ENCODE measurements at regions not wholly inside any gene's neighbourhood (a gene's known extent, or its start where the extent isn't known, plus 50 kb on each side); places are given as distances from the start of the nearest gene placed in this dataset.
"Not testable (repeated sequence)": the region's sequence is repeated elsewhere in the genome, so short reads cannot be mapped to it uniquely, and the experiment has no call there.

DNA sequence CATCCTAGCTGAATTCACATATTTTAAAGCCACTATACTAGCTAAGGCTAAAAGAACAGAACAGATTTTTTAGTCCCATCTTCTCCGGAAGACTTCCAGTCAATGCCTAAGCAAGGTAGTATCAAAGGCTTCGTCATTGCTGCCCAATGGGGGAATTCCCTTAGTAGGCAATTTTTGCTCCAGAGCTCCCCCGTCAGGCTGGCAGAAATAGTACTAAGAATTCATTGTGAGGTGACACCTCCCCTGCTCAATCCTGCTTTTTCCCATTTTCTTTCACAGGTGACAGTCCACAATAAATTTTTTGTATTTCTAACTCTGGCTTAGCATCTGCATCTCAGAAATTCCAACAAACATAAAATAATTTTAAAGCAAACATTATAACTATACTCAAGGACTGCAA, 52.8 kb upstream of the SRSF6 start:
- DNase-seq (ENCODE audit: low read depth in 2 of 2) = no peak

DNA sequence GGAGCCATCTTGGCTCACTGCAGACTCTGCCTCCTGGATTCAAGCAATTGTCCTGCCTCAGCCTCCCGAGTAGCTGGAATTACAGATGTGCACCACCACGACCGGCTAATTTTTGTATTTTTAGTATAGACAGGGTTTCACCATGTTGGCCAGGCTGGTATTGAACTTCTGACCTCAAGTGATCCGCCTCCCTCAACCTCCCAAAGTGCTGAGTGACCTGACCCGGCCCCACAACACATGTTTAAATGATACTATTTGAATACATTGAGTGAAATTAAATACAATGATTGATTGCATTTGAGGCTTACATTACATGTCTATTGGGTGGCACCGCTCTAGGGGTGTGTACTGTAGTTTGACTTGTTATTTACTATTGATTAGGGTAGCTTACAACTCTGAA, 56.8 kb upstream of the SRSF6 start:
- DNase-seq (ENCODE audit: low read depth in 2 of 2) = not testable (repeated sequence)

DNA sequence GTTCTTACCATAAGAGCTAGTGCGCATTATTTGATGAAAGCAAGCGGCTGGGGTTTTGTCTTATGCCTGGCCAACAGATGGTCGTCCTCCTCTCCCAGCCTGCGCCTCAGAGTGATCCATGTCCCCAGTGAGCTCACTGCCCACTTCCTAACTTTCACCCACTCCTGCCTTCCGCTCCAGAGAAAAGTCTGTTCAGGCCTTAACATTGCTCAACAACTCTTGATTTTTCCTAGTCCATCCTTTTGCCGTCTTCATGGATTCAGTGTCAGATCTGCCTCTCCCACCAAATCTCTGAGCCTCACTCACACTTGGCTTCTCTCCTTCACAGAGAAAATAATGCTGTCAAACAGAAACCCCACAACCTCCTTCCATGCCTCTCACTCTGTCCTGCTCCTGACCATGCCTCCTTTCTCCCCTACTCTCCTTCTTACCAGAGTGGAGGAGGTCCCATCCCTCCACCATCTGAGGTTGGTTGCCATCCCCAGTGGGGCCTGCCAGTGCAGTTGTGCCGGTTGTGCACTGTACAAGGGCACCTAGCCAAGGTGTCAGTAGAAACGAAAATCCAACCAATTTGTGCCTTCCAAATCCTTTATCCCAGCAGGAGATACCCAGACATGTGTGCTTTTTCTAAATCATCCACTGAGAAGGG, 58.9 kb upstream of the SRSF6 start:
- no peak for DNase-seq (ENCODE audit: low read depth in 2 of 2)

DNA sequence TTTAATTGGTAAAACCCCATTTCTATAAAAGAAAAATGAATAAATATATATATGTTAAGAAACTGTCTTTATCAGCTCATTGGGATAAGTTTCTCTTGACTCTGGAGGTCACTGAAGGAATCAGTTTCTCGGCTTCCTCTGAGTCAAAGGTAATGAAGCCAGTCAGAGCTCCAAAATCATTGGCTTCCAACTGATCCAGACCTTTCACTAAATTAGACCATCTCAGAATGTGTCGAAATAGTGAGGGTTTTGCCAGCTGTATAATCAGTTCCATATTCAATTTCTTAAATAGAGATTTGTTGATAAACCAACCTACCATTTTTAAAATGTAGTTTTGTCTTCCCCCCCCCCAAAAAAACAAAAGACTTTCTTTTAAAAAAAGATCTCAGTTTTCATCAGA, 60.5 kb upstream of the SRSF6 start:
- DNase-seq (ENCODE audit: low read depth in 2 of 2) = no peak

DNA sequence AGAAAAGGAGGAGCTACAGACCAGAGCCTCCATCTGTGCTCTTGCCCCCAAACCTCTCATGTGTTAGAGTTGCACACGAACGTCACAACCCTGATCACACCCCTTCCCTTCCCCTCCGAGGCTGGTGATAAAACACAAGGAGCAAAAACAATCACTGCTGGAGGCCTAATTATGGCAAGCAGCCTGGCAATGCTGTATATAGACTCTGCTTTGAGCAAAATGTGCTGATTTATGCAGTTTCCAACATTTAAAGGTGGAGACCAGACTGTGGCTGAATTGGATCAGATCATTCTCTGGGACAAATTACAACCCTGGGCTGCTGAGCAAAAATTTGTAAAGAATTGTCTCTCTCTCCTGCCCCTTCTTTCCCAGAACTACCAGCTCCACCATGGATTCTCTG, 64.6 kb upstream of the SRSF6 start:
- no peak for DNase-seq (ENCODE audit: low read depth in 2 of 2)

DNA sequence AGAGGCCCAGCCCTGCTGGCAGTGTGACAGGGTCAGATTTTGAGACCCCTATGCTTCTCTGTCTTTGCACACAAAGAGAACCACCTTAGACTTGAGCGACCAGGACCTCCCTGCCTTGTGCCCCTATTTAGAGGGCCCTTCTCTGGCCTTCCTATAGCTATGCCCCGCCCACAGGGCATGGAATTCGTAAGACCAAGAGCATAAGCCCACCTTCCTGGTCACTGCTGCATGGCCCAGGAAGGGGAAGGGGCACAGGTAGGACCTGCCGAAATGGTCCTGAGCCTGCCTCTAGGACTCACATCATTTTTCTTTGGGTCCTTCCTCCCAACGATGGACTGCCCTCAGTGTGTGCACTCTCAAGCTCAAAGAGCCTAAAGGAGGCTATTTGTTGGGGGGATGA, 65.1 kb upstream of the SRSF6 start:
- DNase-seq (ENCODE audit: low read depth in 2 of 2) = no peak

DNA sequence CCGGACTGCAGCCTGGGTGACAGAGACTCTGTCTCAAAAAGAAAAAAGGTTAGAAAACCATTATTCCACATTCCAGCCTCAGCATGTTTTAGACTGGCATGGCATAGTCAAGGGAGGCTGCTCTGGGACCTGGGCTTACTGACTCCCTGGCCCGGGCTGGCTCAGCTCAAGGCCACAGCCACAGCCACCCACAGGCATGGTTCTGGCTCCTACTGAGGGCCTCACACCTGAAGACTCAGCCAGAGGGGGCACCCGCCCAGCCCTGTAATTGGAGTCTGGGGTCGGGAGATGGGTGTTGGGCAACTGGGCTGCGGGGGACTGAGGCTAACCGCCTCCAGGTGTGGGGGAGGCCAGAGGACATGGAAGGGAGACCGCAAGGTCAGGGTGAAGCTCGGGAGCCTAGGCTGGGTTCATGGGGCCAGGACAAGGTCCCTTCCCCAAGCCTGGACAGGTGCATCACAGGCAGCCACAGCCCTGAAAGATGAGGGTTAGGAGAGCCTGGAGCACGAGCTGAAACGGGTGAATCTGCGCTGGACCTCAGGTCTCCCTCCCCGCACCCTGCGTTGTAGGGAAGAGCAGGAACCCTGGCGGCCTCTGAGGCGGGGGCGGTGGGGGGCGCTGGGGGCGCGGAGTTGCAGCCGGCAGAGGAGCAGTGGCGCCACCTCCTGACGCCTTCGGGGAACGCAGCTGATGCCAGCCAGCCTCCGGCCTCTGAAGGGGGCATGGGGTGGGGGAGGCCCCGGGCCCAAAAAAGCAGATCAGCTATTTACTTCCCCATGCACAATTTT, 67.7 kb upstream of the SRSF6 start:
- DNase-seq (ENCODE audit: low read depth in 2 of 2) = no peak

DNA sequence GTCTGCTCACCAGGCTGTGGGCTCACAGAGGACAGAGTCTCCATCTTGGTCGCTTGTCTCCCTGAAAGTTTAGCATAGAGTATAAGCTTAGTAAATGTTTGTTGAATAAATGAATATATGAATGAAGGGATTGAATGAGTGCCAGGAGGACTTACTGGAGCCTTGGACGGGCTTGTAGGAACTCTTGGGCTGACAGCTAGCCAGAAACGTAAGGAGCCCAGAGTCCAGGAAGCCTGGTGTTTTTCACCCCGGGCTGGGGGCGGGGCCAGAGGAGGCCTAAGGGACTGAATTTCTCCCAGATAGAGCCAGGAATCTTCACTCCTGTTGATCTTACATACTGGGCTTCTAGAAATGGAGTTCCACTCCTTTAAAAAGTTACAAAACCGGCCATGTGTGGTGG, 68.5 kb upstream of the SRSF6 start:
- DNase-seq (ENCODE audit: low read depth in 2 of 2) = no peak

DNA sequence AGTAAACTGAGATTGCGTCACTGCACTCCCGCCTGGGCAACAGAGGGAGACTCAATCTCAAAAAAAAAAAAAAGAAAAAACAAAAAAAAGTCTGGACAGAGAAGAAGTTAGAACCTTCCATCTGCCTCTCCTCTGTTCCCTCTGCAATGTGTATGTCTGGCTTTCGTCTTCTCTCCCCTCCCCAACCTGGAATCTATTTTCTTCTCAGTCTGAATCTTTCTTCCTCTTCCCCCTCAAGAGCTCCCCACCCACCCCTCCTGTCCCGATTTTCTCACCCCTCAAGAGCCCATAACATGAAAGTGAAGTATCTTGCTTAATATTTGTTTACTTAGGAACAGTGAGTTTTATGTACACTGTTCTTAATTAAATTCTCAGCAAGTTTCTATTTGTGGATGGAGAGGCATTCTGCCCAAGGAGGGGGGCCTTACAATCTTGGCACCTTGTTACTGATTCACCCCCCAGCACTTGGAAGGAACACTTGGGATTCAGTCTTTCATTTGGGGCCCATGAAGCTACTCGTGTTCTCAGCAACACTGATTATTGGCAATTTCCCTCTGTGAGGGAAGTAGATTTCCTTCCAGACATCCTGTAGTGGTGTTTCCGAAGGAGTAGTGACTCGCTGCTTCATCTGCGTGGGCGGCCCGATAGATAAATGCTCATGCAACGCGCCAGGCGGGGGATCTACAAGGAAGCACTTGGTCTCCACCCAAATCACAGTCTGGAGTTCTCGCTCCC, 69.3 kb upstream of the SRSF6 start:
- DNase-seq (ENCODE audit: low read depth in 2 of 2) = no peak

DNA sequence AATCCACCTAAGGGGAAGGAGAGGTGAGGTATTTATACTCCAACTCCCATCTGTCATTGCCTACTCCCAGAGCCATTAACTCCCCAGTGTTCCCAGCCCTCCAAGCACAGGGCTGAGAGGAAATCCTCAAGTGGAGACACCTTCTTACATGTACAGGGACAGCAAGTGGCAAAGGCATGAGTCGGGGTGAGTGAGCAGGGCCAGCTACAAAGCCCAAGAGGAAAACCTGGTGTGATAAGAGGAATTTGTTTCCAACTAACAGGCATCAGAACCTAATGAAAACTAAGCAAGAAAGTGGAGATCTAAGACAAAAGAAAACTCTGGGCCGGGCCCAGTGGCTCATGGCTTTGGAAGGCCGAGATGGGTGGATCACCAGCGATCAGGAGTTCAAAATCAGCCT, 70.0 kb upstream of the SRSF6 start:
- DNase-seq (ENCODE audit: low read depth in 2 of 2) = no peak

DNA sequence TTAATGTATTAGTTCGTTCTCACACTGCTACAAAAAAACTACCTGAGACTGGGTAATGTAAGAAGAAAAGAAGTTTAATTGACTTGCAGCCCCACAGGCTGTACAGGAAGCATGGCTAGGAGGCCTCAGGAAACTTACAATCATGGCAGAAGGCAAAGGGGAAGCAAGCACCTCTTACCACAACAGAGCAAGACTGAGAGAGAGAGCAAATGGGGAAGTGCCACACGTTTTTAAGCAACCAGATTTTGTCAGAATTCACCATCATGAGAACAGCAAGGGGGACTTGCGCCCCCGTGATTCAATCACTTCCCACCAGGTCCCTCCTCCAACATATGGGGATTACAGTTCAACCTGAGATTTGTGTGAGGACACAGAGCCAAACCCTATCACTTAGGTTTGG, 70.8 kb upstream of the SRSF6 start:
- DNase-seq (ENCODE audit: low read depth in 2 of 2) = no peak

DNA sequence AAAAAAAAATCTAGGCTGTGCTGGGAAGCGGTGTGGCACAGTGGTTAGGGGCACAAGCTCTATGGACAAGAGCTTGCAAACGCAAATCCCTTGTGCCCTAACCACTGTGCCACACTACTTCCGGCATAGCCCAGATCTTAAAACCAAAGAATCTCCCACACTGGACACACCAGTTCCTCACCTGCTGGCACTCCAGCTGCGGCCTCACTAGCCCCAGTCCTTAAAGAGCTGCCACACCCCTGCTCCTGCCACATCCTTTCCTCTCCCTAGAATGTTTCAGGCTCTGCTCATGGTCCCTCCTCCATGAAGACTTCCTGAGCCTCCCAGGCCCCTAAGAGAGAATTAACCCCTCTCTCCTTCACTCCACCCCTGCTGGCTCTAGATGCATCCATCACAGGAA, 71.8 kb upstream of the SRSF6 start:
- no peak for DNase-seq (ENCODE audit: low read depth in 2 of 2)

DNA sequence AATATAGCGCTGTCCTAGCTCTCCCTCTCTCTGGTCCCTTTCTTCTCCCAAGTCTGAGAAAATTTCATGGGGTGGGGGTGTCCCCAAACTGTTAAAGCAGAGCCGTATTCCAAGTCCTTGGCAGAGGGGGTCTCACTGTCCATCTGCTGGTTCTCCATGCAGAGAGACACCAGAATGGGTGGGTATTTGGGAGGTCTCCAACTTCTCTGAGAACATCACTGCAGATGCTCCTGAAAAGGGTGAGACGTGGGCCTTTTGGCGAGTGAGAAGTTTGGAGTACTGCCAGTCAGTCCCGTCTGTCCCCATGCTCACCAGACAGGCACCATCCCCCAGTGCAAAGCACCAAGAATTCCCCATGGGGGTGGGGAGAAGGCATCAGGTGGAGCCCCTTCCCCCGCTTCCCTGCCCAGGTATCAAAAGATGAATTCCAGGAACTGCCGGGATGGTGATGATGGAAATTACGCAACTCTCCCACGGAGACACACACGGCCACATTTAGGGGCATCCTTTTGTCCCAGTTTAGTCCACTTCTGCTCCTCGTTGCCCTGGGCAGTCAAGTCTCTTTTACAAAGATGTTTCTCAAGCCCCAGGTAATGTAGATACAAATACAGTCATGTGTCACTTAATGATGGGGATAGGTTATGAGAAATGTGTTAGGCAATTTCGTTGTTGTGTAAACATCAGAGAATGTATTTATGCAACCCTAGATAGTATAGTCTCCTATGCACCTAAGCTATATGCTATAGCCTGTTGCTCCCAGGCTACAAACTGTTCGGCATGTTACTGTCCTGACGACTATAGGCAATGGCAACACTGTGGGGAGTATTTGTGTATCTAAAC, 73.4 kb upstream of the SRSF6 start:
- DNase-seq (ENCODE audit: low read depth in 2 of 2) = no peak

DNA sequence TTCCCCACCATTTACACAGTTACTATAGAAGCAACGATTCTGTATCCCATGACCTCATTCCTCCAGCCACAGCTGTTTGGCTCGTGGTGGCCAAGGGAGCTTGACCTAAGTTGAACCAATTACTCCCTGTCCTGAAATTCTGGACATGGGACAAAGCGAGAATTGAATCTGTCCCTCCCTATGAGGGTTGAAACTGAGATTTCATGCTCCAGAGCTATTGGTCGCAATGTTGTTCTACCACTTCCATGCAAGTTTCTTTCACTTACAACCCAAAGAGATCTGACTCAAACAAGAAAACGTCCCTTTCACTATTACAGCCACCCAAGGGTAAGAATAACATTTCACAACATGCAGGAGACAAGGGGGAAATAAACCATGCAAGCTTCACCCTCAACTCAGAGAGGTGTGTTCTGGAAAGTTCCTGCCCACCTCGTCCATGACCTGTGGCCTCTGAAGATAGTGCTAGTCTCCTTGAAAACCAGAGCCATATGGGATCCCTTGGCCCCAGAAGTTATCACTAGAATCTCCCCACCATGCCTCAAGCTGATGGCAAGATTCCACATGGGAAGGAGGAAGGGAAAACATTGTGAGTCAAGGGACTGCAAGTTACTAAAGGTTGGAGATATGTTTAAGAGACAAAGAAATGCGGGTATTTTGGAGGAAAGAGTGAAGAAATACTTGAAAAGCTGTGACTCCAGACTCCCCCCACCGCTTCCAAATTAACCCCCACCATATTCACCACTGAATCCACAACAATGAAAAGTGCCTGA, 74.5 kb upstream of the SRSF6 start:
- no peak for DNase-seq (ENCODE audit: low read depth in 2 of 2)

DNA sequence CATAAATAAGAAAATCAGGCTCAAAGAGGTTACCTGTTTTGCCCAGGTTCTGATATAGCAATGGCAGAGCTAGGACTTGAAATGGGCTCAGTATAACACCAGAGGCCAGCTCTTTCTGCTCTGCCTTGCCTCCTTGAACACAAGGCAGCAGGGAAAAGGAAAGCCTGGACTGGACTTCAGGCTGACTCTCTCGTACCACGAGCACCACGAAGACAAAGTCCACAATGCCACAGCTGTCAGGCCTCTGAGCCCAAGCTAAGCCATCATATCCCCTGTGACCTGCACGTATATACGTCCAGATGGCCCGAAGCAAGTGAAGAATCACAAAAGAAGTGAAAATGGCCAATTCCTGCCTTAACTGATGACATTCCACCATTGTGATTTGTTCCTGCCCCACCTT, 75.6 kb upstream of the SRSF6 start:
- not testable (repeated sequence) for DNase-seq (ENCODE audit: low read depth in 2 of 2)

DNA sequence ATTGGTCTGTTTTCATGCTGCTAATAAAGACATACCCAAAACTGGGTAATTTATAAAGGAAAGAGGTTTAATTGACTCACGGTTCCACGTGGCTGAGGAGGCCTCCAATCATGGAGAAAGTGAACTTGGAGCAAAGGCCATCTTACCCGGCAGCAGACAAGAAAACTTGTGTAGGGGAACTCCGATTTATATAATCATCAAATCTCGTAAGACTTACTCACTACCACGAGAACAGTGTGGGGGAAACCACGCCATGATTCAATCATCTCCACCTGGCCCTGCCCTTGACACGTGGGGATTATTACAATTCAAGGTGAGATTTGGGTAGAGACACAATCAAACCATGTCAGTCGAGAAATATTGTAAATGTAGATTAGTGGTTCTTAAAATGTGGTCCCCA, 76.2 kb upstream of the SRSF6 start:
- peak in 1 of 2 donors; percentile 15 for DNase-seq (ENCODE audit: low read depth in 2 of 2)

DNA sequence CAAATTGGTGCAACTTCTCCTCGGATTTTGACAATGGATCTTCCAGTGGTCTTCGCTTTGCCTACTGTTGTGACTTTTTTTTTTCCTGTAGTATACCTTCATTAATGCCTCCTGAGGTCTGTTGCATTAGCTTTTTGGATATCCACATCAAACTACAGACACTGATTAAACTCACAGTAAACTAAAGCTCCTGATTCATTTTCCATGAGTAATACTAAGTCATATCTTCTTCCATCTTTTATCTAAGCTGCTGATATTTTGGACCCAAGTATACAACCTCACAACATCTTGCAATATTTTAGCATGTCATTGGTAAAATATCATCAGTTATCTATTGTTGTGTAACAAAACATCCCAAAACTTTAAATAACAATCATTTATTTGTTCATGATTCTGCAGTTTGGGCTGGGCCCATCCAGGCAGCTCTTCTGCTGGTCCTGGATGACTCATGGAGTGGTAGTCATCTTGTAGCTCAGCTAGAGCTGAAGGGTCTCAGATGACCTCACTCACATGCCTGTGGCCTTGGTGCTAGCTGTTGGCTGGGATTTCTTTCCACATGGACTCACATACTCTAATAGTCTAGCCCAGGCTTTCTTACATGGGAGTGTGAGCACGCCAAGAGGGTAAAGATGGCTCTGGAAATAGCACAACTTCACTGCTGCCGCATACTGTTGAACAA, 78.3 kb upstream of the SRSF6 start:
- no peak for DNase-seq (ENCODE audit: low read depth in 2 of 2)

DNA sequence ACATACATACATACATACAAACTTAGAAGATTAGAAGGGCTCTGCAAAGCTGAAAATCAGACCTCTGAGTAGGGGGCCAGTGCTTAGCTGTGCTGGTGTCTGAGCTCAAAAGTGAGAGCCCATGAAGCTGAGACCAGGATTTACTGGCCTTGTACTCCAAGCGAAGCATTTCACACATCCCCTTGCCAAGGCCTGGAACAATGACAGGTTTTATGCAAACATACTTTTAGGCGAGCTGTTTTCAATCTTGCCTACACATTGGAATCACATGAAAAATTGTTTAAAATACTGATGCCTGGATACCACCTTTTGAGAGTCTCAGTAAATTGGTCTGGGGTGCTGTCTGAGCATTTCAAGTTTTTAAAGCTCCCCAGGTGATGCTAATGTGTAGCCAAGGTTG, 80.9 kb upstream of the SRSF6 start:
- no peak for DNase-seq (ENCODE audit: low read depth in 2 of 2)

DNA sequence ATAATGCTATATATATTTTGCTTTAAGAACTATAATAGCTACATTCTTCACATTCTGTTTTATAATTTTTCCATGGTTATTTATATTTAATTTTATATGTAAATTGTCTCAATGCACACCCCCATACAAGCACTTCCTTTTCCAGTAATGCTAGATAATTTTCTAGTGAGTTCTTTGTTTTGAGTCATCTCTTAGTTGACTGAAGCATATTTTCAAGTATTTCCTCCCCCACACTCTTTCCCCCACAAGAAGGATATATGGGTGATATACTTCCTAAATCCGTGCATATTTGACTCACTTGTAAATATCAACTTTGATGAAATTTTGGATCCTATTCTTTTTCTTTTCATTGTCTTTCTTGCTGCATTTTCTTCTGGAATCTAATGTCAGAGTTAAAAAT, 82.1 kb upstream of the SRSF6 start:
- no peak for DNase-seq (ENCODE audit: low read depth in 2 of 2)

DNA sequence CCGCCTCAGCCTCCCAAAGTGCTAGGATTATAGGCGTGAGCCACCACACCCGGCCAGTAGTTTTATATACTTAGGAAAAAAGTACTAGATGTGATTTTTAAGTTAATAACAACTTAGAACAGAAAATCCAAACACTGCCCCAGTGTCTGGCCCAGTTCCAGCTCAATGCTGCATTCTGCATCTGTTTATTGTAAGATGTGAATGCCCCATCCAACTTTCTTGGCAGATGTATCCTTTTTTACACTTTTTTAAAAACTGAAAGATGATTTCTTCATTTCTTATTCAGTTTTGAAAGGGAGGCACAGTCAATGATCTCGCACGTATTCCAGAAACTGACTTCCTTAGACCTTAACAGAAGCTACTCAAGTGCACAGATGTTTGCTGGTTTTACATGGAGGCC, 85.6 kb upstream of the SRSF6 start:
- DNase-seq (ENCODE audit: low read depth in 2 of 2) = no peak

DNA sequence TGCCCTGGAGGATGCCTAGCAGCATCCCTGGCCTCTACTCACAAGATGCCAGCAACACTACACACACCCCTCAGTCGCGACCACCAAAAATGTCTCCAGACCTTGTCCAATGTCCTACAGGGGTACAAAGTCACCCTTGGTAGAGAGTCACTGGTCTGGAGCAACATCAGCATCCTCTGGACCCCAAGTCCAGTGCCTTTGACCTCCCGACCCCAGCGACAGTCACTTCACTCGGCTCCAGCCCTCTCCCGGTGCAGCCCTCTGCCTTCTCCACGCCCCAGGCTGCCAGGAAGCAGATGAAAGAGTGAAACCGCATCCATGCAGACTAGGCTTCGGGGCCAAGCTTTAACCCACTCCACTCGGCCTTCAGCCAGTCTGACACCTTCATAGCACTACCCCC, 92.0 kb upstream of the SRSF6 start:
- DNase-seq (ENCODE audit: low read depth in 2 of 2) = no peak
